Neutrophil (primary cell): ENCODE measurements at regions not wholly inside any gene's neighbourhood (a gene's known extent, or its start where the extent isn't known, plus 50 kb on each side); places are given as distances from the start of the nearest gene placed in this dataset.

ENCODE experiments used
- H3K27ac ChIP-seq: fragments of 200-600 bp; sonication (generic); 2 replicates; pipeline ENCODE4 v1.5.1; 2016; ENCODE audit warnings: mild to moderate bottlenecking, moderate library complexity
- H3K27me3 ChIP-seq: fragments of 200-600 bp; sonication (generic); 2 replicates; pipeline ENCODE4 v1.6.0; 2016; ENCODE audit warnings: mild to moderate bottlenecking
- H3K36me3 ChIP-seq: fragments of 200-600 bp; sonication (generic); 2 replicates; pipeline ENCODE4 v1.5.1; 2017
- H3K4me1 ChIP-seq, 2 experiments: fragments of 200-600 bp in 1 of 2; sonication (generic) in 1 of 2; 1 replicate in 1 of 2; 2 replicates in 1 of 2; pipeline versions ENCODE4 v1.5.1 to v1.6.1; 2013 to 2016; ENCODE audit warnings: low read depth in 1 of 2, low read length in 1 of 2, mild to moderate bottlenecking in 1 of 2, moderate library complexity in 1 of 2; ENCODE audit not compliant: control insufficient read depth in 1 of 2, insufficient read depth in 1 of 2
- H3K4me3 ChIP-seq, 2 experiments: fragments of 200-600 bp in 1 of 2; sonication (generic) in 1 of 2; 1 replicate in 1 of 2; 2 replicates in 1 of 2; pipeline ENCODE4 v1.5.1; 2013 to 2016; ENCODE audit warnings: low read depth in 1 of 2, low read length in 1 of 2, mild to moderate bottlenecking in 1 of 2, moderate library complexity in 1 of 2
- H3K9me3 ChIP-seq: fragments of 200-600 bp; sonication (generic); 2 replicates; pipeline ENCODE4 v1.5.1; 2016
- TF ChIP-seq, protein P1 (sequence below): fragments of 200-600 bp; sonication (generic); IDR thresholded peaks from 2 replicates; pipeline ENCODE4 v1.5.1; 2016; ENCODE audit warnings: antibody characterized with exemption

DNA sequence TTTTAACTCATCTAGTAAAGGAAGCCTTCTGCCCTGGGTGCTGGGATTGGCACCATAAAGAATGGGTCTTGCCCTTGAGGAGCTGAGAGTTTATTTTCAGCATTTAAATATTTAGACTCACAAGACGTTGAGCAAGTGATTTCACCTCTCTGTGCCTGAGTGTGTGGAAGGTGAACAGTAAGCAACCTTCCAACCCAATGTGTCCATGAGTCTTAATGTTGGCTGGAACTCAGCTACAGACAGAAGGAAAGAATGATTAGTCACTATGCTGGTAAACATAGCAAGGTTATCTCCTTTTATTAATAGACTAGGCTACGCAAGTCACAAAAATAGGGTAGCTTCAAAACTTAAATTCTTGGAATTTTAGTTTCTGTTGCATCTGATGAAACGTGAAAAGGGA is 277.4 kb upstream of the GATB start:
- no peaks in the 10 kb centered on the region for H3K9me3 ChIP-seq
- H3K27me3 ChIP-seq: no peaks in the 10 kb centered on the region
- H3K4me3 ChIP-seq: no peak overlapping the region
- no peaks in the 10 kb centered on the region for H3K36me3 ChIP-seq
- TF ChIP-seq, protein P1, sequence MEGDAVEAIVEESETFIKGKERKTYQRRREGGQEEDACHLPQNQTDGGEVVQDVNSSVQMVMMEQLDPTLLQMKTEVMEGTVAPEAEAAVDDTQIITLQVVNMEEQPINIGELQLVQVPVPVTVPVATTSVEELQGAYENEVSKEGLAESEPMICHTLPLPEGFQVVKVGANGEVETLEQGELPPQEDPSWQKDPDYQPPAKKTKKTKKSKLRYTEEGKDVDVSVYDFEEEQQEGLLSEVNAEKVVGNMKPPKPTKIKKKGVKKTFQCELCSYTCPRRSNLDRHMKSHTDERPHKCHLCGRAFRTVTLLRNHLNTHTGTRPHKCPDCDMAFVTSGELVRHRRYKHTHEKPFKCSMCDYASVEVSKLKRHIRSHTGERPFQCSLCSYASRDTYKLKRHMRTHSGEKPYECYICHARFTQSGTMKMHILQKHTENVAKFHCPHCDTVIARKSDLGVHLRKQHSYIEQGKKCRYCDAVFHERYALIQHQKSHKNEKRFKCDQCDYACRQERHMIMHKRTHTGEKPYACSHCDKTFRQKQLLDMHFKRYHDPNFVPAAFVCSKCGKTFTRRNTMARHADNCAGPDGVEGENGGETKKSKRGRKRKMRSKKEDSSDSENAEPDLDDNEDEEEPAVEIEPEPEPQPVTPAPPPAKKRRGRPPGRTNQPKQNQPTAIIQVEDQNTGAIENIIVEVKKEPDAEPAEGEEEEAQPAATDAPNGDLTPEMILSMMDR: no peak
- H3K4me1 ChIP-seq: no peaks in the 10 kb centered on the region
- no peak overlapping the region for H3K27ac ChIP-seq

DNA sequence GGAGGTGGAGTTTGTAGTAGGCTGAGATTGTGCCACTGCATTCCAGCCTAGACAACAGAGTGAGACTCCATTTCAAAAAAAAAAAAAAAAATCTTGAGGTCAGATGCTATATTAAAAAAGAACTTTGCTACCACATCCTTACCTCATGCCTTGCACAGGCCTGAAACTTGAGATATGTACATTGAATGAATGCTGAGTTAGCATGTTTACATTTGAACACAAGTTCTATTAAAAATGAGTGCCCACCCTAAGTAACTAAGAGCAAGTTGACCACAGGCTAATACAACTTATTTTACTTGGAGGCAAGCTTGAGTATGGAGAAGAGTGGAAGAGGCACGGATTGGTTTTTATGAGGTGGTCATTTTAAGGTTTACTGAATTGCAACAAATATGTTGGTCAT is 276.6 kb upstream of the GATB start:
- Histone ChIP-seq H3K4me1 (no peaks in the 10 kb centered on the region), H3K36me3 (no peaks in the 10 kb centered on the region), H3K27ac (no peak overlapping the region), H3K4me3 (no peak overlapping the region), H3K27me3 (no peaks in the 10 kb centered on the region), H3K9me3 (no peaks in the 10 kb centered on the region)
- TF ChIP-seq, protein P1: no peak

DNA sequence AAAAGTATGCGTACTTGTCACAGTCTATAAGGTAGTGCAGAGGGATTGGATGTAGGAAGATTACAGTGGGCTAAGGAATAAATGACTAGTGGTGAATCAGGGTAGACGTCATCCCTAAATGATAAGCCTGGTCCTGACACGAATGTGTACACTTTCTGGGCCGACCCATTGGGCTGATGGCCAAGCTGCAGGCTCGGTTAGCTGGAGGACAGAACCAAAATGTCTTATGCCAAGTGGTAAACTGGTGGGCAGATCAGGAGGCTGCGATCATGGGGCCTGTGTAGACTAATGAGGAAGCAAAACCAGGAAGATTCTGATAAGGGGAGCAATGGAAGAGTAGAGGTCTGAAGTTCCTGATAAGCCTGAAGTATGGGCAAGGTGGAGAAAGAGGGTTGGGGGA is 272.8 kb upstream of the GATB start:
- Histone ChIP-seq H3K27me3 (no peaks in the 10 kb centered on the region), H3K36me3 (no peaks in the 10 kb centered on the region), H3K9me3 (no peaks in the 10 kb centered on the region), H3K27ac (no peak overlapping the region), H3K4me1 (no peaks in the 10 kb centered on the region), H3K4me3 (no peak overlapping the region)
- TF ChIP-seq, protein P1: no peak

DNA sequence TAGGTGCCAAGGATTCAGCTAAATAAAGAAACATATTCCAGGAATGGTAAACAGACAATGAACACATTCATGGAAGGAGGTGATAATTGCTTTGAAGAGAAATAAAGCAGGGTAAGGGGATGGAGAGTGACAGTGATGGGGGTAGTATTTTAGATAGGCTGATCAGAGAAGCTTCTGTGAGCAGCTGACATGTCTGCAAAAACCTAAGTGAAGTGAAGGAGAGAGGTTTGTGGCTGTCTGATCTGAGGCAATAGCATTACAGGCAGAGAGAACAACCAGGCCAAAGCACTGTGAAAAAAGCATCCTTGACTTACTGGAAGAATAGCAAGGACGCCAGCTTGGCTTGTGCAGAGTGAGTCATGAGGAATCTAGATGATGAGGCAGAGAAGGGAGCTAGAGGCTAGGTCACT is 271.9 kb upstream of the GATB start:
- H3K36me3 ChIP-seq: no peaks in the 10 kb centered on the region
- H3K27me3 ChIP-seq: no peaks in the 10 kb centered on the region
- TF ChIP-seq, protein P1: no peak
- H3K27ac ChIP-seq: no peak overlapping the region
- H3K4me1 ChIP-seq: no peaks in the 10 kb centered on the region
- H3K4me3 ChIP-seq: no peak overlapping the region
- H3K9me3 ChIP-seq: no peaks in the 10 kb centered on the region

DNA sequence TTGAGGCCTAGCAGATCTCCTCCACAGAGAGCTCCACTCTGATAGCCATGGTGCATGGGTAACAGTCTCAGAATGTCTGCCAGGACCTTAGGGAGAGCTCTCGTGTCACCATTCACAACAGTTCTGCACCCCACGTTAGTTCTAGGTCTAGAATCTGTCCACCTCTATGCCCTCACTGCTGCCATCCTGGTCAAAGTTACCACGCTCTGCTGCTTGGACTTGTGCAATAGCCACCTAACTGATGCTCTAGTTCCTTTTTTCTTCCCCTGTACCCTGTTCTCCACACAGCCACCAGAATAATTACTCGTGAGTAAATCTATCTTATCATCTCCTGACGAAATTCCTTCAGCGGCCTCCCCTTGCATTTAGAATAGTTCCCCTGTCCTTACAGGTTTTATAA is 268.8 kb upstream of the GATB start:
- Histone ChIP-seq H3K4me3 (no peak overlapping the region), H3K36me3 (no peaks in the 10 kb centered on the region), H3K27me3 (no peaks in the 10 kb centered on the region), H3K4me1 (no peaks in the 10 kb centered on the region), H3K27ac (no peak overlapping the region), H3K9me3 (no peaks in the 10 kb centered on the region)
- TF ChIP-seq, protein P1: no peak

DNA sequence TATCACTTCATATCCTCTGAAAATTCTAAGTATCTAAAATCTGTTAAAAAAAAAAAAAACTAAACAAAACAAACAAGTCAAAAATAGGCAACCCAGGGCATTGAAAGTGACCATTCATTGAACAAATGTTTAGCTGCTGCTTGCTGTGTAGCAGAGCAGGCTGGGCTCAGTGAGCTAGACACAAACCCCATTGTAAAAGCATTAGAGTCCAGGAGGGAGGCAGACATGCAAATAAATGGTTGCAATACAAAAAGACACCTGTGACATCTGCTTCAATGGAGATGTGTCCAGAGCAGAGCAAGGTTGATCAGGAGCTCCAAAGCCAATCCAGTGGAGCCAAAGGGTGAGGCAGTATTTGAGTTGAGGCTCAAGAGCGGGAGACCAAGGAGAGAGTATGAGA is 267.3 kb upstream of the GATB start:
- TF ChIP-seq, protein P1: no peak
- Histone ChIP-seq H3K4me1 (no peaks in the 10 kb centered on the region), H3K9me3 (no peaks in the 10 kb centered on the region), H3K4me3 (no peak overlapping the region), H3K27ac (no peak overlapping the region), H3K36me3 (no peaks in the 10 kb centered on the region), H3K27me3 (no peaks in the 10 kb centered on the region)
